H1 (cell line): ENCODE measurements at regions not wholly inside any gene's neighbourhood (a gene's known extent, or its start where the extent isn't known, plus 50 kb on each side); places are given as distances from the start of the nearest gene placed in this dataset.

Experiments
- CHD1 ChIP-seq: IDR thresholded peaks from 2 replicates; pipeline ENCODE4 v1.6.1; 2012; ENCODE audit warnings: low read depth, low read length, improper control_type of control experiment
- EGR1 ChIP-seq: IDR thresholded peaks from 2 replicates; pipeline ENCODE4 v1.6.1; 2011; ENCODE audit warnings: low read depth, low read length, borderline replicate concordance
- EP300 ChIP-seq, 2 experiments: IDR thresholded peaks; 1 replicate in 1 of 2; 2 replicates in 1 of 2; pipeline ENCODE4 v1.6.1; 2011 to 2012; ENCODE audit warnings: low read depth in 2 of 2, low read length in 2 of 2, mild to moderate bottlenecking in 2 of 2, borderline replicate concordance in 1 of 2, inconsistent platforms in 1 of 2, moderate library complexity in 1 of 2
- KDM1A ChIP-seq: fragments of 200-600, 300-600 bp; sonication (generic); IDR thresholded peaks from 2 replicates; pipeline ENCODE4 v1.7.1; 2016; ENCODE audit warnings: mild to moderate bottlenecking, low read length, borderline replicate concordance
- MAFK ChIP-seq: IDR thresholded peaks from 2 replicates; pipeline ENCODE4 v1.6.1; 2012; ENCODE audit warnings: low read depth, mild to moderate bottlenecking, improper control_type of control experiment, low read length
- POLR2A ChIP-seq, 2 experiments: IDR thresholded peaks; 1 replicate in 1 of 2; 2 replicates in 1 of 2; pipeline ENCODE4 v1.6.1; 2011; ENCODE audit warnings: low read depth in 2 of 2, low read length in 2 of 2, mild to moderate bottlenecking in 2 of 2; ENCODE audit errors: control extremely low read depth in 1 of 2
- POLR2AphosphoS5 ChIP-seq: IDR thresholded peaks from 2 replicates; pipeline ENCODE4 v1.6.1; 2011; ENCODE audit warnings: low read depth, low read length
- SIN3A ChIP-seq, 2 experiments: IDR thresholded peaks in 1 of 2; conservative IDR thresholded peaks in 1 of 2; 2 replicates each; pipeline ENCODE4 v1.6.1; 2011 to 2012; ENCODE audit warnings: low read length in 2 of 2, improper control_type of control experiment in 1 of 2, low read depth in 1 of 2, mild to moderate bottlenecking in 1 of 2
- SP1 ChIP-seq: IDR thresholded peaks from 2 replicates; pipeline ENCODE4 v1.6.1; 2011; ENCODE audit warnings: low read depth, low read length
- YY1 ChIP-seq: IDR thresholded peaks from 2 replicates; pipeline ENCODE4 v1.6.1; 2011; ENCODE audit warnings: low read depth, mild to moderate bottlenecking, low read length
- TF ChIP-seq, protein P1 (sequence below), 3 experiments: IDR thresholded peaks; 1 replicate in 2 of 3; 2 replicates in 1 of 3; pipeline versions ENCODE4 v1.5.1 to v1.6.1; 2011; ENCODE audit warnings: low read length in 3 of 3, mild to moderate bottlenecking in 3 of 3, inconsistent platforms in 2 of 3, low read depth in 1 of 3, moderate library complexity in 1 of 3; ENCODE audit not compliant: insufficient read depth in 1 of 3; ENCODE audit errors: control extremely low read depth in 1 of 3
- TF ChIP-seq, protein P2 (sequence below): IDR thresholded peaks from 2 replicates; pipeline ENCODE4 v1.6.1; 2012; ENCODE audit warnings: inconsistent platforms

DNA sequence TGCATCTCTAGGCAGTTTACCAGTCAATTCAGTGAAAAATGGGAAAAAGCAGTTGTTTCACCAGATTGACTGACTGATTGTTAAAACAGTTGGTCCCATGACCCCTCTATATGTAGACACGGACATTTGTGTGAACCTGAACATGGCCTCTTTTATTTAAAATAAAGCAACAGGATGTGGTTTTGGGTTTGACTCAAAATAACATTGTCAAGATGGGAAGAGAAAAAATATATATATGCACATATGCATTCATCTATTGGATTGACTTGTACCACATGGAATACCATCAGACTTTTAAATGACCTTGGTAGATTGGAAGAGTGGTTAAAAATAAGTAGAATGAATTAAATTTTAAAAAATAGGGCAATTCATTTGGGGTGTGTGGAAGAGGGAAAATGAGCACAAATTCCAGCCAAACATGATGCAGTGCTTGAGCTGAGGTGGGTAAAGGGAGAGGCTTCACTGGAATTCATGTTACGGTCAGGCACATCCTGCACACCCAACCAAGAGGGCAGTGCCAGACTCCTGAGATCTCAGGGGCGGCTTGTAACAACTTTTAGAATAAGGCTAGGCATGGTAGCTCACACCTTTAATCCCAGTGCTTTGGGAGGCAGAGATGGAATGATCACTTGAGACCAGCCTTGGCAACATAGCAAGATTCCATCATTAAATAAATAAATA is 560.7 kb upstream of the TENM3 start:
- TF ChIP-seq POLR2A (IDR thresholded peaks at IDR 0.05; ENCODE audit: control extremely low read depth in 1 of 2, low read depth in 2 of 2, low read length in 2 of 2): no peak
- no peak for TF ChIP-seq SP1
- no peak for TF ChIP-seq MAFK
- TF ChIP-seq SIN3A (conservative IDR thresholded peaks at IDR 0.05 in 1 of 2, IDR thresholded peaks at IDR 0.05 in 1 of 2; ENCODE audit: low read depth in 1 of 2, low read length in 2 of 2): no peak
- TF ChIP-seq, protein P1, sequence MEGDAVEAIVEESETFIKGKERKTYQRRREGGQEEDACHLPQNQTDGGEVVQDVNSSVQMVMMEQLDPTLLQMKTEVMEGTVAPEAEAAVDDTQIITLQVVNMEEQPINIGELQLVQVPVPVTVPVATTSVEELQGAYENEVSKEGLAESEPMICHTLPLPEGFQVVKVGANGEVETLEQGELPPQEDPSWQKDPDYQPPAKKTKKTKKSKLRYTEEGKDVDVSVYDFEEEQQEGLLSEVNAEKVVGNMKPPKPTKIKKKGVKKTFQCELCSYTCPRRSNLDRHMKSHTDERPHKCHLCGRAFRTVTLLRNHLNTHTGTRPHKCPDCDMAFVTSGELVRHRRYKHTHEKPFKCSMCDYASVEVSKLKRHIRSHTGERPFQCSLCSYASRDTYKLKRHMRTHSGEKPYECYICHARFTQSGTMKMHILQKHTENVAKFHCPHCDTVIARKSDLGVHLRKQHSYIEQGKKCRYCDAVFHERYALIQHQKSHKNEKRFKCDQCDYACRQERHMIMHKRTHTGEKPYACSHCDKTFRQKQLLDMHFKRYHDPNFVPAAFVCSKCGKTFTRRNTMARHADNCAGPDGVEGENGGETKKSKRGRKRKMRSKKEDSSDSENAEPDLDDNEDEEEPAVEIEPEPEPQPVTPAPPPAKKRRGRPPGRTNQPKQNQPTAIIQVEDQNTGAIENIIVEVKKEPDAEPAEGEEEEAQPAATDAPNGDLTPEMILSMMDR (IDR thresholded peaks at IDR 0.05; ENCODE audit: control extremely low read depth in 1 of 3, insufficient read depth in 1 of 3, low read depth in 1 of 3, low read length in 3 of 3): no peak
- no peak for TF ChIP-seq CHD1
- TF ChIP-seq KDM1A: no peak
- TF ChIP-seq, protein P2, sequence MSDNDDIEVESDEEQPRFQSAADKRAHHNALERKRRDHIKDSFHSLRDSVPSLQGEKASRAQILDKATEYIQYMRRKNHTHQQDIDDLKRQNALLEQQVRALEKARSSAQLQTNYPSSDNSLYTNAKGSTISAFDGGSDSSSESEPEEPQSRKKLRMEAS: no peak
- no peak for TF ChIP-seq YY1
- TF ChIP-seq EP300 (IDR thresholded peaks at IDR 0.05; ENCODE audit: borderline replicate concordance in 1 of 2, low read depth in 2 of 2, low read length in 2 of 2): no peak
- no peak for TF ChIP-seq EGR1
- TF ChIP-seq POLR2AphosphoS5: no peak
